Suppressor macrophage (primary cell): ENCODE measurements at regions not wholly inside any gene's neighbourhood (a gene's known extent, or its start where the extent isn't known, plus 50 kb on each side); places are given as distances from the start of the nearest gene placed in this dataset.

Source experiments
- DNase-seq, 4 experiments: peaks; one replicate each; pipeline ENCODE4 v3.0.0-alpha.2; 2020 to 2022

DNA sequence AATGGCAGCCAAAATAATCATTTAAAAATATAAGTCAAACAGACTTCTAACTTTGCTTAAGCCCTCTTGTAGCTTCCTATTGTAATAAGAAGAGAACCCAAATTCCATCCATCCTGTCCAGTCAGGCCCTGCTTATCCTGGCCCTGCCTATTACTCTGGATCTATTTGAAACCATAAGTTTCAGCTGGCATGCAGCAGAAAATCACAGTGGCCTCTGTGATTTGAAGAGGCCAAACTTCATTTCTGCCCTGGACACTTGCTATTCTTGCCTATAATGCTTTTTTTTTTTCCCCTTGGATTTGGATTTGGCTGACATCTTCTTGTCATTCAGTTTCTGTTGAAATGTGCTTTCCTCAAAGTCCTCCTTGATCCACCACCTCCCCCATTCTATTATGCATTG lies 642.8 kb downstream of the USP25 start:
- no peak for DNase-seq

DNA sequence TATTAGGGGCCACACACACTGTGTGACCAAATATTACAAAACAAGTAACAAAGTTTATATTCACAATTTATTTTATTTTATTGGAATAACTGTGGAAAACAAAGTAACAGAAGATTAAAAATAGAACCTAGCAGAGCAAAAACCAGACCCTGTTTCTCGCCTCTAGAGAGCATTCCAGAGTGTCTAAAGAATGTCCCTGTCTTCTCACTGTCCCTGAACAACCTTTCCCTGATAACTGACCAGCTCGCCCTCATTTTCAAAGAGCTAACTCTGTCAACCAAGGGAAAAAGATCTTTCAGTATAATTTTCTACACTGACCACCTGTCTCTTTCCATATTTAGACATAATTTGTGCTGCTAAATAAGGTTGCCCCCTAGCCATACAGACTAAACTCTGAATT lies 646.9 kb downstream of the USP25 start:
- DNase-seq = no peak

GRCh38 chr21:16377120-16377658 lies 647.4 kb downstream of the USP25 start:
- no peak for DNase-seq

DNA sequence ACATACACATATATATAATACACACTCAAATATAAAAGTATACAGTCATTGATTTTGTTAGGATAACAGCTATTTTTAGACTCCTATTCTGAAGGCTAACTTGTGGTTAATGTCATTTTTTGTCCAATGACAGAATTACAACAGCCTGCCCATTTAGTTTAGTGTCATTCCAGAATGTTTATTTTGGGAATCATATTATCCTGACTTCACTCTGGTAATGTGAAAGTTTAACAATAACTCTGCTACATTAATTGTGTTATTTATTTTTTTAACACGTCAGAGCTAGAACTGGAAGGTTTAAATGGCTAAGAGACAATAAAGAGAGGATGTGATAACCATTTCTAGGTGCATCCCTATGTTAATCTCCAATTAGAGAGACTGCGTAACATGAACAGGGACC lies 648.1 kb downstream of the USP25 start:
- DNase-seq = no peak

GRCh38 chr21:16378525-16378924 lies 648.7 kb downstream of the USP25 start:
- no peak for DNase-seq

DNA sequence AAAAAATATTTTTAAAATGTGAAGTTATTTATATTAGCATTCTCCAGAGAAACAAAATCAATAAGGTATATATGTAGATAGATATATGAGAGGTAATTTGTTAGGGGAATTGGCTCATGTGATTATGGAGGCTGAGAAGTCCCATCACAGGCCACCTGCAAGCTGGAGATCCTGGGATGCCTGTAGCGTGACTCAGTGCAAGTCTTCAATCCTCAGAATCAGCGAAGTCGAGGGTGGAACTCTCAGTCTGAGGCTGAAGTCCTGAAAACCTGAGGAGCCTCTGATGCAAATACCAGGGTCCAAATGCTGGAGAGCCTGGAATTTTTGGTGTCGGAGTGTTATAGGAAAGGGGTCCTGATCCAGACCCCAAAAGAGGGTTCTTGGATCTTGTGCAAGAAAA lies 658.5 kb downstream of the USP25 start:
- no peak for DNase-seq

DNA sequence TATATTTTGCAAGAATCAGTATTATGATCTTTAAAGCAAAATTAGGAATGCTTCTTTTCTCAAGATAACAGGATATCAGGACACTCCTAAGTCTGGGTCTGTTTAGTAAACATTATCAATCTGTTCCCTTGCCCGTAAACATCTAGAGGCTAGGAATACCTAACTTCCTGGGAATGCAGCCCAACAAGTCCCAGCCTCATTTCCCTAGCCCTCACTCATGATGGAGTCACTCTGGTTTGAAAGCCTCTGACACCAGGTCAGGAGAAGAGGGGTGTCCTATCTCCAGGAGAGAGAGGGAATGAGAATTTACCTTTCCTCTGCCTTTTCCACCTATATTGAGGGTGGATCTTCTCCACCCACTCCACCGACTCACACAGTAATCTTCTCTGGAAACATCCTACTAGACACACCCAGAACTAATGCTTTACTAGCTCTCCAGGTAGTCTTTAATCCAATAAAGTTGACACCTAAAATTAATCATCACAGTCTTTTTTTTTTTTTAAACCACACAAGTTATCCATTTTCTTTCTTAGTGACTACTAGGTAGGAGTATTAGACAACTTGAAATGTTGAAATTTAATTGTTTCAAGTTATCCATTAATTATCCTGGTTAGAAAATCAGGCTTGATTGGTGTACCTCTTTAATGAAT lies 659.3 kb downstream of the USP25 start:
- no peak for DNase-seq

DNA sequence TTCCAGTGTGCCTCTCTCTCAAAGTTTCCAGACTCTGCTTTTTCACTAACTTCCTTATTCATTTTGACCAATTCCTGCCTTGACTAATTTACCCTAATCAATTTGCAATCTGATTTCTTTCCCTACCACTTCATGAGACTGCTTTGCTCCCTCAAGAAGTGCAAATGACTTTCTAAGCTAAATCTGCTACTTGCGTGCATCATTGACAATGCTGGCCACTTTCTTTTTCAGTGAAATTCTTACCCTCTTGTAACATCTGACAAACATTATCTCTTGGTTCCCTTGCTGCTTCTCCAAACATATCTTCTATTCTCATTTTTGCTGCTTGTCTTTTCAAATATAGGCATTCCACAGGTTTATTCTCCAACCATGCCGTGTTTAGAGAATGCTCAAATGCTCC lies 659.9 kb downstream of the USP25 start:
- DNase-seq = no peak

- DNase-seq = no peak
These were observed 665.5 kb downstream of the USP25 start for GRCh38 chr21:16395285-16395684.

GRCh38 chr21:16402752-16403151 lies 673.0 kb downstream of the USP25 start:
- DNase-seq = no peak

- DNase-seq = no peak
These were observed 675.0 kb downstream of the USP25 start for GRCh38 chr21:16404776-16405175.

DNA sequence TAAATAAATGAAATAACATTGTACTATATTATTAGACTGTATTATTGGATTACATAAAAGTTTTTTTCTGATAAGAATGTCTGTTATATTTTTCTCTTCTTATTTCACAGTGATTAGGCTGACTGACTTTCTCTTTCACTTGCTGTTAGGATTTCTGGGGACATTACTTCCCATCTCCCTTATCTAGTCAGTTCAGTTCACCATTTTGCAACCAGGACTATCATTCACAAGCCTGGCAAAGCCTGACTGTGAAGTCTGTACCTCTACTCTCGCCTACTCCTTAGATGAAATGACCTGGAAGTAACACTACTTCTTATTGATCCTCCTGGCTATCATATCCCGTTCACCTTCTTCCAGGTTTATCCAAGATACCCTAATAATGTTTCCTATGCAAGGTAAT lies 676.6 kb downstream of the USP25 start:
- no peak for DNase-seq

DNA sequence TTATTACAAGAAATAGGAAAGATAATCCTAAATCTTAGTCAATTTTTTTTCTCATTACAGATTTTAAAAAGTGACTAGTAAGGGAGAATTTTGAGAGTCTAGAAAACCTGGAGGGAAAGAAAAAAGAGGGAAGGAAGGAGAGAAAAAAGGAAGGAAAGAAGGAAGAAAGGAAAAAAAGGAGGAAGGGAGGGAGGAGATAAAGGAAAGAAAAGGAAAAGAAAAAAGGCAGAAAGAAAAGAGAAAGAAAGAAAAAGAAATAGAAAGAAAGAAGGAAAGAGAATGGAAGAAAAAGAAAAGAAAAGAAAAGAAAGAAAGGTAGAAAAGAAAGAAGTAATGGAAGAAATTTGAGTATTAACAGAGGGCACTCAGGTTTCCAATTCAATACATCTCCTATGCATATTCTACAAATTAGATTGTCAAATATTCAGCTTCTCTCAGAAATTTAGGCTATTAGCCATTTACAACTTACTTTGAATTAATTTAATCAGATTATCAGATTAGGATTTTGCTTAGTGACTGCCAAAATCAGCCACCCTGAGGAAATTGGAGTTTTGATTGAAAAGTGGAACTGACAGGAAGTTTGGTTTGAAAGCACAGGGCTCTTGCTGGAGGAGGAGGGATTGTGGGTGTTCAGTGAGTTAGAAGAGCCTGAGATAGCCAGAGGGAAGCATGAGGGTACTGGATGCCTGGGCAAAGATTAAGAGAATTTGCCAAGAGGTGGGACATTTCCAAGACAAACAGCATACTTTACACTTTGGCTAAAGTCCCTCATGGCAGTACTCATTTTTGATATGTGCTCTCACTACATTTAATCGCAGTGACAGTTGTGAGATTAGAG lies 677.8 kb downstream of the USP25 start:
- no peak for DNase-seq

DNA sequence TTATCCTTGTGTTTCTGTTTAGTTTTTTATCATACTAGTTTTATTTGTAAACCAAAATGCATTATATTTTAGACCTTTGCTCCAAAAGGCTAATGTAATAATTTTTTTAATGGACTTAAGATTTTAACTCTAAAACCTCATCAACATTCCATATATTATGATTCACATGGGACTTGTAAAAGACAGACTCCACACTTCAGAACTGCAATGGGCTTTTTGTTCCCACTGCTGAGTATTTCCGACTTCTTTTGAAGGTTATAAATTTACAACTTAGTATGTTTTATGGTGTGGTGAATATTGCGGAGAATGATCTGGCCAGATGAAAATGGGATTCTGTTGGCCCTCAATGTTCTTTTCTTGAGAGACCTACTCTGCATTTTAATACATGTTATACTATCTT lies 678.5 kb downstream of the USP25 start:
- DNase-seq = no peak

- DNase-seq = no peak
These were observed 679.6 kb downstream of the USP25 start for GRCh38 chr21:16409352-16409751.

- DNase-seq = no peak
These were observed 688.4 kb downstream of the USP25 start for GRCh38 chr21:16418226-16418625.

DNA sequence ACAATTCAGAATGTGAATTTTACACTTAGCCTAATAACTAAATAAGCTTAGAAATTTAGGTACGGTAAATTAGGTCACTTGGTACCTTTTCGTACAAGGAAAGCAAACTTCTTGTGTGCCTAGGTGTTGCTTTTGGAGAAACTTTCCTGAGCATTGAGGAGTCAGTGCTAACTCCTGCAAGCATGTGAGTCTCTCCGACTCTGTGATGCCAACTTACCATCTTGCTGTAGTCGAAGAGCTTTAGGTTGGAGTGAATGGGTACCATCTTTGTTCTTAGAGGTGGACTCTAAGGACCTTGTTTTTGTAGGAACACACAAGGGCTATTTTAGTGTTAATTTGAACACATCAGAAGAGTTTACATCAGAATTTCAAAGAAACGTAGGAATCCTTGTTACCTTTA lies 688.9 kb downstream of the USP25 start:
- DNase-seq = no peak

GRCh38 chr21:16419188-16419921 lies 689.6 kb downstream of the USP25 start:
- no peak for DNase-seq

GRCh38 chr21:16420031-16420724 lies 690.4 kb downstream of the USP25 start:
- DNase-seq = peak in 1 of 4 experiments; percentile 5

- no peak for DNase-seq
These were observed 691.2 kb downstream of the USP25 start for GRCh38 chr21:16421007-16421406.

DNA sequence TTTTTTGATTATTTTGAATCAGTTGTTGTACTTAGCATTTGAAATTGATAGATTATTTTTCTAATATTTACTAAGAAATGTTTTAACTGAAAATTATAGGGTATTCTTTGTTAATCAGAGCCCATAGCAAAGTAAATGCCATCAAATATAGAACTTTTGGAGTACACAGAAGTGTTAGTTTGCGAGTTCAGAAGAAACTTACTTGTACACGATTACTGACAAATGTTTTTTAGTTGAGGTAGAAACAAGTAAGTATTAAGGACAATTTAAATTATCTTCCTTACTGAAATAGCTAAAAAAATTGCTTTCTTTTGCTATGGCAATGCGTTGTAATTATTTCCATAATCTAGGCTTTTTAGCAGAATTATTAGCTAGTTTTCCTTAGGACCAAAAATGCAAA lies 692.2 kb downstream of the USP25 start:
- DNase-seq = no peak

DNA sequence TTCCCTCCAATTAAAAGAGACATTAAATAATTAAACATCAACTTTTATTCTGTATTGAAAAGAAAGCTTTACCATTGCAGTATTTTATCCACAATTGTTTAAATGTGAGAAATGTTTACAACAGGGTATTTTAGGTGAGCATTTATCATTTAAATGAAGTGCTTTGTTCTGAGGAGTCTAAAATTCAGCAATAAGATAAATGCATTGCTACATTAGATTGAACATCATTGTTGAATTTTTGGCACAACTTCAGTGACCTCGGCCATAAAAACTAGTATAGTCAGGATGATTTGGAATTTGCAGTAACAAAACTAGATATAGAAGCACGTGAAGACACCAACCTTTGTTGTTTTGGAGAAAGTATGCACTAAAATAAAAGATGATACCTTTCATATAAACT lies 692.9 kb downstream of the USP25 start:
- DNase-seq = no peak

DNA sequence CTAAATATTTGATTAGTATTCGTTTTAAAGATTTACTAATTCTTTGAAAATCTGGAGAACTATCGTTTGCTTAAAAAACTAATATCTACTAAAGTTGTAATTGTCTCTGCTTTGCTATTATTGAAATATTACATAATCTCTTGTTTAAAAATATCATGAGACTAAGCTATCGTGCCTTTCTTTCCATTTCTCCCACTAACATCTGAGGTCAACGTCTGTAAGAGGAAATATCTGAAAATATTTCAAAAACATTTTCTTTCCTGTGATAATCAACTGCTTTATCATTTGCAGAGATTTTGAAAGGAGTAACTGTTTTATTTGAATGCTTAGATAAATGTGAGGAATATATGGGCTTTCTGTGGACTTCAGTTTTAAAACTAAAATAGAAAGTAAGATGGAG lies 694.1 kb downstream of the USP25 start:
- no peak for DNase-seq
